GM23338 (cell line): ENCODE measurements at regions not wholly inside any gene's neighbourhood (a gene's known extent, or its start where the extent isn't known, plus 50 kb on each side); places are given as distances from the start of the nearest gene placed in this dataset.

Experiments
- ATAC-seq: fragments of 200-7000 bp; cut with Tn5 transposase; 3 replicates; pipeline ENCODE4 v1.9.1; 2020
- DNase-seq: peaks from one replicate; pipeline ENCODE4 v3.0.0-alpha.2; 2015; ENCODE audit warnings: low spot score
- H2AFZ ChIP-seq: fragments of 200-600 bp; sonication (generic); 2 replicates; pipeline ENCODE4 v1.8.0; 2016; ENCODE audit warnings: antibody characterized with exemption, mild to moderate bottlenecking, moderate library complexity
- H3F3A ChIP-seq: fragments of 200-600 bp; sonication (generic); replicated peaks from 2 replicates; pipeline ENCODE4 v1.8.0; 2017; ENCODE audit warnings: antibody characterized with exemption, mixed run types, low read depth
- H3K27ac ChIP-seq: fragments of 200-600 bp; sonication (generic); 2 replicates; pipeline ENCODE4 v1.6.1; 2016; ENCODE audit warnings: low read depth
- H3K27me3 ChIP-seq: fragments of 200-600 bp; sonication (generic); 2 replicates; pipeline ENCODE4 v1.8.0; 2016; ENCODE audit warnings: mild to moderate bottlenecking, mixed run types, moderate library complexity; ENCODE audit not compliant: insufficient read depth
- H3K36me3 ChIP-seq: fragments of 200-600 bp; sonication (generic); 2 replicates; pipeline ENCODE4 v1.8.0; 2016; ENCODE audit warnings: mild to moderate bottlenecking; ENCODE audit not compliant: insufficient read depth
- H3K4me1 ChIP-seq: fragments of 200-600 bp; sonication (generic); 2 replicates; pipeline ENCODE4 v1.8.0; 2016; ENCODE audit warnings: mild to moderate bottlenecking, moderate library complexity; ENCODE audit not compliant: insufficient read depth
- H3K4me2 ChIP-seq: fragments of 200-600 bp; sonication (generic); 2 replicates; pipeline ENCODE4 v1.7.1; 2017; ENCODE audit warnings: mixed run types
- H3K4me3 ChIP-seq: fragments of 200-600 bp; sonication (generic); 2 replicates; pipeline ENCODE4 v1.6.1; 2016; ENCODE audit warnings: mixed run types
- H3K79me2 ChIP-seq: fragments of 200-600 bp; sonication (generic); replicated peaks from 2 replicates; pipeline ENCODE4 v1.8.0; 2017; ENCODE audit warnings: mild to moderate bottlenecking; ENCODE audit not compliant: insufficient read depth
- H3K9me2 ChIP-seq: fragments of 200-600 bp; sonication (generic); 2 replicates; pipeline ENCODE4 v1.8.0; 2017; ENCODE audit not compliant: insufficient read depth
- H4K20me1 ChIP-seq: fragments of 200-600 bp; sonication (generic); replicated peaks from 2 replicates; pipeline ENCODE4 v1.8.0; 2017; ENCODE audit warnings: mild to moderate bottlenecking; ENCODE audit not compliant: insufficient read depth
- H3K27ac Mint-ChIP-seq: 2 replicates; pipeline ENCODE4 v1.8.0; 2020; ENCODE audit warnings: inconsistent platforms, mild to moderate bottlenecking, moderate library complexity, mixed read lengths
- H3K27me3 Mint-ChIP-seq: 3 replicates; pipeline ENCODE4 v1.8.0; 2022; ENCODE audit warnings: low read depth, mild to moderate bottlenecking, moderate library complexity, mixed read lengths, inconsistent platforms; ENCODE audit not compliant: insufficient read depth, poor library complexity
- H3K36me3 Mint-ChIP-seq: 3 replicates; pipeline ENCODE4 v1.8.0; 2021; ENCODE audit warnings: low read depth, mild to moderate bottlenecking, inconsistent platforms, moderate library complexity, mixed read lengths
- H3K4me1 Mint-ChIP-seq: 3 replicates; pipeline ENCODE4 v1.8.0; 2020; ENCODE audit warnings: mild to moderate bottlenecking, inconsistent platforms, mixed read lengths
- H3K4me3 Mint-ChIP-seq: 3 replicates; pipeline ENCODE4 v1.8.0; 2021; ENCODE audit warnings: moderate library complexity, mild to moderate bottlenecking, inconsistent platforms, mixed read lengths
- H3K9me3 Mint-ChIP-seq: 3 replicates; pipeline ENCODE4 v1.8.0; 2020; ENCODE audit warnings: moderate library complexity, mild to moderate bottlenecking, inconsistent platforms, mixed read lengths
- CREB1 ChIP-seq: fragments of 250-450 bp; sonication (Bioruptor Pico); IDR thresholded peaks from 2 replicates; pipeline ENCODE4 v1.5.0; 2020; ENCODE audit warnings: low read depth, mild to moderate bottlenecking, moderate library complexity
- CTCF ChIP-seq, 2 experiments: fragments of 200-600 bp in 1 of 2; sonication (generic) in 1 of 2; conservative IDR thresholded peaks; 2 replicates each; pipeline versions ENCODE4 v1.5.1 to v1.6.1; 2016 to 2017; ENCODE audit warnings: antibody characterized with exemption in 2 of 2, low read depth in 2 of 2, mild to moderate bottlenecking in 2 of 2, moderate library complexity in 1 of 2
- ETS1 ChIP-seq: IDR thresholded peaks from 2 replicates; pipeline ENCODE4 v1.6.1; 2016; ENCODE audit warnings: antibody characterized with exemption
- EZH2 ChIP-seq: fragments of 200-600 bp; sonication (generic); IDR thresholded peaks from one replicate; pipeline ENCODE4 v1.8.0; 2017; ENCODE audit warnings: antibody characterized with exemption, mild to moderate bottlenecking, low read depth; ENCODE audit not compliant: unreplicated experiment
- EZH2phosphoT487 ChIP-seq: fragments of 200-600 bp; sonication (generic); IDR thresholded peaks from one replicate; pipeline ENCODE4 v1.8.1; 2018; ENCODE audit warnings: antibody characterized with exemption; ENCODE audit not compliant: unreplicated experiment
- JUNB ChIP-seq: IDR thresholded peaks from one replicate; pipeline ENCODE4 v1.6.1; 2016; ENCODE audit warnings: antibody characterized with exemption; ENCODE audit not compliant: unreplicated experiment
- NANOG ChIP-seq: IDR thresholded peaks from 2 replicates; pipeline ENCODE4 v1.6.1; 2016; ENCODE audit warnings: antibody characterized with exemption, borderline replicate concordance
- POLR2AphosphoS5 ChIP-seq: IDR thresholded peaks from 2 replicates; pipeline ENCODE4 v1.6.1; 2016; ENCODE audit warnings: antibody characterized with exemption, low read depth
- REST ChIP-seq: IDR thresholded peaks from one replicate; pipeline ENCODE4 v1.6.1; 2018; ENCODE audit warnings: antibody characterized with exemption; ENCODE audit not compliant: unreplicated experiment
- STAT1 ChIP-seq: IDR thresholded peaks from one replicate; pipeline ENCODE4 v1.6.1; 2016; ENCODE audit warnings: antibody characterized with exemption; ENCODE audit not compliant: unreplicated experiment
- ZNF114 ChIP-seq: fragments of 250-450 bp; sonication (Bioruptor Pico); IDR thresholded peaks from 2 replicates; pipeline ENCODE4 v1.5.0; 2020; ENCODE audit warnings: mild to moderate bottlenecking, moderate library complexity
- ZNF331 ChIP-seq: fragments of 250-450 bp; sonication (Bioruptor Pico); IDR thresholded peaks from 2 replicates; pipeline ENCODE4 v1.5.0; 2020; ENCODE audit warnings: low read depth, mild to moderate bottlenecking, moderate library complexity
- ZNF462 ChIP-seq: fragments of 250-450 bp; sonication (Bioruptor Pico); IDR thresholded peaks from 2 replicates; pipeline ENCODE4 v1.5.0; 2020; ENCODE audit warnings: mild to moderate bottlenecking, moderate library complexity

- TF ChIP-seq EZH2phosphoT487, result no peak
- no peak for TF ChIP-seq REST
- no peak for TF ChIP-seq CTCF (conservative IDR thresholded peaks at IDR 0.05; ENCODE audit: low read depth in 2 of 2)
- TF ChIP-seq ZNF462 (CRISPR knock-in tag), result no peak
- TF ChIP-seq ZNF331, result no peak
- TF ChIP-seq EZH2, result no peak
- no peak for TF ChIP-seq ETS1
- TF ChIP-seq JUNB, result no peak
- TF ChIP-seq STAT1, result no peak
- no peak for TF ChIP-seq NANOG
- TF ChIP-seq POLR2AphosphoS5, result no peak
- no peak for TF ChIP-seq CREB1
- TF ChIP-seq ZNF114 (CRISPR knock-in tag), result no peak
- H3K9me3 Mint-ChIP-seq, result peaks cover 10% of the 10 kb centered on the region
- ATAC-seq (no peak), DNase-seq (no peak)
- H3K4me3 Mint-ChIP-seq, result no peak overlapping the region
- Histone ChIP-seq H3K4me1 (peaks cover 15% of the 10 kb centered on the region), H3K79me2 (no peaks in the 10 kb centered on the region), H2AFZ (no peak overlapping the region), H3K27me3 (no peaks in the 10 kb centered on the region), H4K20me1 (no peaks in the 10 kb centered on the region), H3K36me3 (0 out of 2 replicates have a peak, but pooled peaks cover 3% of the 10 kb centered on the region), H3K4me2 (no peak overlapping the region), H3K9me2 (no peaks in the 10 kb centered on the region), H3K27ac (no peak overlapping the region), H3K4me3 (no peak overlapping the region), H3F3A (no peaks in the 10 kb centered on the region)
- H3K4me1 Mint-ChIP-seq, result peaks cover 24% of the 10 kb centered on the region
- no peak overlapping the region for H3K27ac Mint-ChIP-seq
- H3K36me3 Mint-ChIP-seq, result peaks cover 8% of the 10 kb centered on the region; the same call in 1 of the 3 replicates
- H3K27me3 Mint-ChIP-seq, result peaks cover 20% of the 10 kb centered on the region
Measured at GRCh38 chr1:181175955-181176354, 87.5 kb downstream of the IER5 start.
